ENCODE measurements at regions not wholly inside any gene's neighbourhood (a gene's known extent, or its start where the extent isn't known, plus 50 kb on each side); places are given as distances from the start of the nearest gene placed in this dataset.

GRCh38 chr9:2355697-2355983 lies 265.9 kb upstream of the VLDLR start (continued):
- no peak for TF ChIP-seq MEIS2 (IDR thresholded peaks at IDR 0.05; ENCODE audit: partially characterized antibody)
- TF ChIP-seq SMARCA5 (IDR thresholded peaks at IDR 0.05): no peak
- TF ChIP-seq, protein P1, sequence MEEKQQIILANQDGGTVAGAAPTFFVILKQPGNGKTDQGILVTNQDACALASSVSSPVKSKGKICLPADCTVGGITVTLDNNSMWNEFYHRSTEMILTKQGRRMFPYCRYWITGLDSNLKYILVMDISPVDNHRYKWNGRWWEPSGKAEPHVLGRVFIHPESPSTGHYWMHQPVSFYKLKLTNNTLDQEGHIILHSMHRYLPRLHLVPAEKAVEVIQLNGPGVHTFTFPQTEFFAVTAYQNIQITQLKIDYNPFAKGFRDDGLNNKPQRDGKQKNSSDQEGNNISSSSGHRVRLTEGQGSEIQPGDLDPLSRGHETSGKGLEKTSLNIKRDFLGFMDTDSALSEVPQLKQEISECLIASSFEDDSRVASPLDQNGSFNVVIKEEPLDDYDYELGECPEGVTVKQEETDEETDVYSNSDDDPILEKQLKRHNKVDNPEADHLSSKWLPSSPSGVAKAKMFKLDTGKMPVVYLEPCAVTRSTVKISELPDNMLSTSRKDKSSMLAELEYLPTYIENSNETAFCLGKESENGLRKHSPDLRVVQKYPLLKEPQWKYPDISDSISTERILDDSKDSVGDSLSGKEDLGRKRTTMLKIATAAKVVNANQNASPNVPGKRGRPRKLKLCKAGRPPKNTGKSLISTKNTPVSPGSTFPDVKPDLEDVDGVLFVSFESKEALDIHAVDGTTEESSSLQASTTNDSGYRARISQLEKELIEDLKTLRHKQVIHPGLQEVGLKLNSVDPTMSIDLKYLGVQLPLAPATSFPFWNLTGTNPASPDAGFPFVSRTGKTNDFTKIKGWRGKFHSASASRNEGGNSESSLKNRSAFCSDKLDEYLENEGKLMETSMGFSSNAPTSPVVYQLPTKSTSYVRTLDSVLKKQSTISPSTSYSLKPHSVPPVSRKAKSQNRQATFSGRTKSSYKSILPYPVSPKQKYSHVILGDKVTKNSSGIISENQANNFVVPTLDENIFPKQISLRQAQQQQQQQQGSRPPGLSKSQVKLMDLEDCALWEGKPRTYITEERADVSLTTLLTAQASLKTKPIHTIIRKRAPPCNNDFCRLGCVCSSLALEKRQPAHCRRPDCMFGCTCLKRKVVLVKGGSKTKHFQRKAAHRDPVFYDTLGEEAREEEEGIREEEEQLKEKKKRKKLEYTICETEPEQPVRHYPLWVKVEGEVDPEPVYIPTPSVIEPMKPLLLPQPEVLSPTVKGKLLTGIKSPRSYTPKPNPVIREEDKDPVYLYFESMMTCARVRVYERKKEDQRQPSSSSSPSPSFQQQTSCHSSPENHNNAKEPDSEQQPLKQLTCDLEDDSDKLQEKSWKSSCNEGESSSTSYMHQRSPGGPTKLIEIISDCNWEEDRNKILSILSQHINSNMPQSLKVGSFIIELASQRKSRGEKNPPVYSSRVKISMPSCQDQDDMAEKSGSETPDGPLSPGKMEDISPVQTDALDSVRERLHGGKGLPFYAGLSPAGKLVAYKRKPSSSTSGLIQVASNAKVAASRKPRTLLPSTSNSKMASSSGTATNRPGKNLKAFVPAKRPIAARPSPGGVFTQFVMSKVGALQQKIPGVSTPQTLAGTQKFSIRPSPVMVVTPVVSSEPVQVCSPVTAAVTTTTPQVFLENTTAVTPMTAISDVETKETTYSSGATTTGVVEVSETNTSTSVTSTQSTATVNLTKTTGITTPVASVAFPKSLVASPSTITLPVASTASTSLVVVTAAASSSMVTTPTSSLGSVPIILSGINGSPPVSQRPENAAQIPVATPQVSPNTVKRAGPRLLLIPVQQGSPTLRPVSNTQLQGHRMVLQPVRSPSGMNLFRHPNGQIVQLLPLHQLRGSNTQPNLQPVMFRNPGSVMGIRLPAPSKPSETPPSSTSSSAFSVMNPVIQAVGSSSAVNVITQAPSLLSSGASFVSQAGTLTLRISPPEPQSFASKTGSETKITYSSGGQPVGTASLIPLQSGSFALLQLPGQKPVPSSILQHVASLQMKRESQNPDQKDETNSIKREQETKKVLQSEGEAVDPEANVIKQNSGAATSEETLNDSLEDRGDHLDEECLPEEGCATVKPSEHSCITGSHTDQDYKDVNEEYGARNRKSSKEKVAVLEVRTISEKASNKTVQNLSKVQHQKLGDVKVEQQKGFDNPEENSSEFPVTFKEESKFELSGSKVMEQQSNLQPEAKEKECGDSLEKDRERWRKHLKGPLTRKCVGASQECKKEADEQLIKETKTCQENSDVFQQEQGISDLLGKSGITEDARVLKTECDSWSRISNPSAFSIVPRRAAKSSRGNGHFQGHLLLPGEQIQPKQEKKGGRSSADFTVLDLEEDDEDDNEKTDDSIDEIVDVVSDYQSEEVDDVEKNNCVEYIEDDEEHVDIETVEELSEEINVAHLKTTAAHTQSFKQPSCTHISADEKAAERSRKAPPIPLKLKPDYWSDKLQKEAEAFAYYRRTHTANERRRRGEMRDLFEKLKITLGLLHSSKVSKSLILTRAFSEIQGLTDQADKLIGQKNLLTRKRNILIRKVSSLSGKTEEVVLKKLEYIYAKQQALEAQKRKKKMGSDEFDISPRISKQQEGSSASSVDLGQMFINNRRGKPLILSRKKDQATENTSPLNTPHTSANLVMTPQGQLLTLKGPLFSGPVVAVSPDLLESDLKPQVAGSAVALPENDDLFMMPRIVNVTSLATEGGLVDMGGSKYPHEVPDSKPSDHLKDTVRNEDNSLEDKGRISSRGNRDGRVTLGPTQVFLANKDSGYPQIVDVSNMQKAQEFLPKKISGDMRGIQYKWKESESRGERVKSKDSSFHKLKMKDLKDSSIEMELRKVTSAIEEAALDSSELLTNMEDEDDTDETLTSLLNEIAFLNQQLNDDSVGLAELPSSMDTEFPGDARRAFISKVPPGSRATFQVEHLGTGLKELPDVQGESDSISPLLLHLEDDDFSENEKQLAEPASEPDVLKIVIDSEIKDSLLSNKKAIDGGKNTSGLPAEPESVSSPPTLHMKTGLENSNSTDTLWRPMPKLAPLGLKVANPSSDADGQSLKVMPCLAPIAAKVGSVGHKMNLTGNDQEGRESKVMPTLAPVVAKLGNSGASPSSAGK (IDR thresholded peaks at IDR 0.05): peak; percentile 36; the same call in 1 of the 2 replicates
